AG10803 (cell line): ENCODE measurements at regions not wholly inside any gene's neighbourhood (a gene's known extent, or its start where the extent isn't known, plus 50 kb on each side); places are given as distances from the start of the nearest gene placed in this dataset.

Source experiments
- DNase-seq: peaks from one replicate; pipeline ENCODE4 v3.0.0; 2010; ENCODE audit warnings: low read depth
- H3K4me3 ChIP-seq: 2 replicates; pipeline ENCODE4 v1.5.1; 2011; ENCODE audit warnings: mild to moderate bottlenecking, low read length, control low read depth
- TF ChIP-seq, protein P1 (sequence below): conservative IDR thresholded peaks from 2 replicates; pipeline ENCODE4 v1.5.1; 2011; ENCODE audit warnings: mild to moderate bottlenecking, low read length, control low read depth, inconsistent platforms

- H3K4me3 ChIP-seq, result no peak overlapping the region
- TF ChIP-seq, protein P1, sequence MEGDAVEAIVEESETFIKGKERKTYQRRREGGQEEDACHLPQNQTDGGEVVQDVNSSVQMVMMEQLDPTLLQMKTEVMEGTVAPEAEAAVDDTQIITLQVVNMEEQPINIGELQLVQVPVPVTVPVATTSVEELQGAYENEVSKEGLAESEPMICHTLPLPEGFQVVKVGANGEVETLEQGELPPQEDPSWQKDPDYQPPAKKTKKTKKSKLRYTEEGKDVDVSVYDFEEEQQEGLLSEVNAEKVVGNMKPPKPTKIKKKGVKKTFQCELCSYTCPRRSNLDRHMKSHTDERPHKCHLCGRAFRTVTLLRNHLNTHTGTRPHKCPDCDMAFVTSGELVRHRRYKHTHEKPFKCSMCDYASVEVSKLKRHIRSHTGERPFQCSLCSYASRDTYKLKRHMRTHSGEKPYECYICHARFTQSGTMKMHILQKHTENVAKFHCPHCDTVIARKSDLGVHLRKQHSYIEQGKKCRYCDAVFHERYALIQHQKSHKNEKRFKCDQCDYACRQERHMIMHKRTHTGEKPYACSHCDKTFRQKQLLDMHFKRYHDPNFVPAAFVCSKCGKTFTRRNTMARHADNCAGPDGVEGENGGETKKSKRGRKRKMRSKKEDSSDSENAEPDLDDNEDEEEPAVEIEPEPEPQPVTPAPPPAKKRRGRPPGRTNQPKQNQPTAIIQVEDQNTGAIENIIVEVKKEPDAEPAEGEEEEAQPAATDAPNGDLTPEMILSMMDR, result no peak
- DNase-seq, result no peak
These were observed 306.2 kb upstream of the MKI67 start for GRCh38 chr10:128432423-128432822.

GRCh38 chr10:128435811-128436210, 309.6 kb upstream of the MKI67 start:
- TF ChIP-seq, protein P1, result no peak
- no peak for DNase-seq
- H3K4me3 ChIP-seq, result no peak overlapping the region

DNA sequence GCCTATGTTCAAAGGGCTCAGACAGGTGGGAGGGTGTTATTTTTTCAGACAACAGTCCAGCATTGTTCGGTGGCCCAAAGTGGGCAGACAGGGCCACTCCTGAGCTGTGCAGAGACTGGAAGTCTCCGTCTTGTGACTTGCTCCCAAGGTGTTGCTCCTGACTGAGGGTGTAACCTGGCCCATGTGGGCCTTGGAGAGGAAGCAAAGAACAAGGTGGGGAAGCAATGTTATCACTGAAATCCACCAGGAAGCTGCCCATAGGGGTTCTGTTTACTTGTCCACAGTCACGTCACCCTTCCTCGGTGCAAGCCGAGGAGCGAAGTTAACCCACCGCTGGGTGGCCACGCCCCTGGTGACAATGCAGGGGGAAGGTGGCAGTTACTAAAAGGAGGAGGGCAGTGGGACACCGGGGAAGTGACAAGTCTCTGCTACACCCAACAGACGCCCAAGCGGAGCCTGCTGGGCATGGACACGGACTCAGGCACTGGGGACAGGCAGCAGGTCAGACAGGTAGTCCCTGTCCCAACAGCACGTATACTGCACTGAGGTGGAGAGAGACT, 311.6 kb upstream of the MKI67 start:
- TF ChIP-seq, protein P1, result no peak
- no peak overlapping the region for H3K4me3 ChIP-seq
- no peak for DNase-seq

- no peak for DNase-seq
- TF ChIP-seq, protein P1, result no peak
- no peak overlapping the region for H3K4me3 ChIP-seq
These were observed 312.3 kb upstream of the MKI67 start for GRCh38 chr10:128438417-128439063.

DNA sequence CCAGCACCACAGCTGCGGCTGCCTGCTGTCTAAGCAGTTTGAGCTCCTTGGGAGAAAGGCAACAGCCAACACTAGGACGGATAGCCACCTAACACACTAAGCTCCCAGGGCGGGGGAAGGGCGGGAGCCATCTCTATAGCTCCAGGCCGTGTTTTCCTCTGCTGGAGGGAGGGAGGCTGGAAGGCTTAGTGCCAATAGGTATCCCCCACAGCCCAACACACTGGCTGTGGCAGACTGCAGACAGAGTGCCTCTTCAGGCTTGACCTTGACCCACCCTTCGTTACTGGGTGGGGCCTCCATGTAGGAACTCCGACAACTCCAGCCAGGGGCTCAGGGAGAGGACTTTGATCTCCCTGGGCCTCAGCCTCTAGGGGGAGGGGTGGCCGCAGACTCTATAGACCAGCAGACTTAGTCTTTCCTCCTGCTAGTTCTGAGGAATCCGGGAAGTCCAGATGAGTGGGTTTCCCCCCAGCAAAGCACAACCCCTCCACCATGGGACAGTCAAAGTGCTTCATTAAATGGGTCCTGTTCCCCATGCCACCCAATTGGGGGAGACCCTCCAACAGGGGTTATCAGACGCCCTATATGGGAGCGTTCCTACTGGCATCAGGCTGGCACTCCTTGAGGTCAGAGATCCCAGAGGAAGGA, 314.4 kb upstream of the MKI67 start:
- TF ChIP-seq, protein P1, result no peak
- DNase-seq, result no peak
- no peak overlapping the region for H3K4me3 ChIP-seq

DNA sequence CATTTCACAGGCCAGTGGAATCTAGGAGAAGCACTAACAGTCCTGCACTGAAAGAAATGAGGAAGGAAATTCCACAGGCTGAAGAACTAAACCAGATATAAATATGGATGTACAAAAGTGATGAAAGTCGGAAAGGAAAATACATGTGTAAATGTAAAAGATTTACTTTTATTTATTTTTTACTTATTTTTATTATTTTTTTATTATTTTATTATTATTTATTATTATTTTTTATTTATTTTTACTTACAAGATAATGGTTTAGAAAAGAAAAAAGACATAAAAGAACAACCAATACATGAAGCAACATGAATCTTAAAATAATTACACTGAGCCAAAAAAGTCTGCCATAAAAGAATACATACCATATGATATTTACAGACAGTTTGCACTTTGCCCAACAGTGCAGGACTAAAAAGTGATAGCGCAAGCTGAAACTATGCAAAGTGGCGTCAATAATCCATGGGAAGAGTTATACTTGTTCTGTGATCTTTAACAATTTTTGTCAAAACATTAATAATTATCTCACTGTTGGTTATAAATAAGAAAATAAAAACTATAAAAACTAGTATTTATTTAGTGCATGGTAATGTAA, 317.8 kb upstream of the MKI67 start:
- H3K4me3 ChIP-seq, result no peak overlapping the region
- TF ChIP-seq, protein P1, result no peak
- no peak for DNase-seq
